Stomach (tissue), 4 donors: ENCODE measurements at regions not wholly inside any gene's neighbourhood (a gene's known extent, or its start where the extent isn't known, plus 50 kb on each side); places are given as distances from the start of the nearest gene placed in this dataset.

Experiments
- EP300 ChIP-seq: sonication (generic); formaldehyde crosslinking; IDR thresholded peaks from one replicate; pipeline ENCODE4 v1.6.1; 2017; ENCODE audit warnings: antibody characterized with exemption
- POLR2A ChIP-seq, 4 donors: fragments of 450-650 bp; IDR thresholded peaks; one replicate each; pipeline ENCODE4 v1.6.1; 2016; ENCODE audit warnings: antibody characterized with exemption in 4 of 4, control low read depth in 2 of 4, mild to moderate bottlenecking in 1 of 4, moderate library complexity in 1 of 4
- POLR2AphosphoS5 ChIP-seq, 3 donors: sonication (generic); formaldehyde crosslinking; IDR thresholded peaks; one replicate each; pipeline ENCODE4 v1.6.1; 2016; ENCODE audit warnings: antibody characterized with exemption in 3 of 3
- TF ChIP-seq, protein P1 (sequence below), 7 experiments: fragments of 450-650 bp in 4 of 7; fragments of 200-600 bp in 3 of 7; sonication (generic) in 3 of 7; IDR thresholded peaks; one replicate each; pipeline ENCODE4 v1.5.1; 2016 to 2019; ENCODE audit warnings: antibody characterized with exemption in 7 of 7, control low read depth in 2 of 7, mild to moderate bottlenecking in 1 of 7

DNA sequence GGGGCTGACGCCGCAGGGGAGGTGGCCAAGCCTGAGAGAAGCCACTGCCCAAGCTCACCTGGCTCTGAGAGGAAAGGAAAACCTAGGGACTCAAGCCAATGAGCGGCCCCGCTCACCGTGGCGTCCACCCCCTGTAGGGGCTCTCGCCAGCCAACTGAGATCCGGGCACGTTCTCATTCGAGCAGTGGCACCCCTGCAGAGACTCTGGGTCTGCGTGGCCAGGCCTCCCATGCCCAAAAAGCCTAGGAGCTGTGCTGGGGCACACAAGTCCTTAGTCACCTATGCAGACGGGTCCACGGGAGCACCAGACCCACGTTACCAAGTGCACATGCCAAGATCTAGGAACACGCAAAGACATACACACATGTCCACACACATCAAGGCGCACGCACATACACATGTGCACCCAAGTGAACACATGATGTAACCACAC is 106.2 kb downstream of the NCOR2 start:
- TF ChIP-seq, protein P1, sequence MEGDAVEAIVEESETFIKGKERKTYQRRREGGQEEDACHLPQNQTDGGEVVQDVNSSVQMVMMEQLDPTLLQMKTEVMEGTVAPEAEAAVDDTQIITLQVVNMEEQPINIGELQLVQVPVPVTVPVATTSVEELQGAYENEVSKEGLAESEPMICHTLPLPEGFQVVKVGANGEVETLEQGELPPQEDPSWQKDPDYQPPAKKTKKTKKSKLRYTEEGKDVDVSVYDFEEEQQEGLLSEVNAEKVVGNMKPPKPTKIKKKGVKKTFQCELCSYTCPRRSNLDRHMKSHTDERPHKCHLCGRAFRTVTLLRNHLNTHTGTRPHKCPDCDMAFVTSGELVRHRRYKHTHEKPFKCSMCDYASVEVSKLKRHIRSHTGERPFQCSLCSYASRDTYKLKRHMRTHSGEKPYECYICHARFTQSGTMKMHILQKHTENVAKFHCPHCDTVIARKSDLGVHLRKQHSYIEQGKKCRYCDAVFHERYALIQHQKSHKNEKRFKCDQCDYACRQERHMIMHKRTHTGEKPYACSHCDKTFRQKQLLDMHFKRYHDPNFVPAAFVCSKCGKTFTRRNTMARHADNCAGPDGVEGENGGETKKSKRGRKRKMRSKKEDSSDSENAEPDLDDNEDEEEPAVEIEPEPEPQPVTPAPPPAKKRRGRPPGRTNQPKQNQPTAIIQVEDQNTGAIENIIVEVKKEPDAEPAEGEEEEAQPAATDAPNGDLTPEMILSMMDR (IDR thresholded peaks at IDR 0.05) = no peak
- TF ChIP-seq EP300 (no peak), POLR2A (IDR thresholded peaks at IDR 0.05) (no peak), POLR2AphosphoS5 (IDR thresholded peaks at IDR 0.05) (no peak)
